Astrocyte of the spinal cord (primary cell): ENCODE measurements at regions not wholly inside any gene's neighbourhood (a gene's known extent, or its start where the extent isn't known, plus 50 kb on each side); places are given as distances from the start of the nearest gene placed in this dataset.

Source experiments
- DNase-seq: peaks from one replicate; pipeline ENCODE4 v3.0.0; 2011; ENCODE audit warnings: low read depth, low spot score
- H3K4me3 ChIP-seq: 2 replicates; pipeline ENCODE4 v1.5.1; 2011; ENCODE audit warnings: low read depth, mild to moderate bottlenecking, low read length, moderate library complexity
- CTCF ChIP-seq: IDR thresholded peaks from 2 replicates; pipeline ENCODE4 v1.5.1; 2012; ENCODE audit warnings: low read depth, mild to moderate bottlenecking, low read length, inconsistent platforms
- in situ Hi-C: cut with HindIII; loops from 2 replicates; pipeline ENCODE4 v1.10.0; 2017; ENCODE audit warnings: low sequenced_read_pairs

- TF ChIP-seq CTCF, result no peak
- DNase-seq, result no peak
- in situ Hi-C loops, result no loop called here
- H3K4me3 ChIP-seq, result no peak overlapping the region
These were observed 89.8 kb downstream of the C6orf118 start for GRCh38 chr6:165219629-165220028.

- no peak for TF ChIP-seq CTCF
- H3K4me3 ChIP-seq, result no peak overlapping the region
- no peak for DNase-seq
- in situ Hi-C loops, result no loop called here
These were observed 90.6 kb downstream of the C6orf118 start for GRCh38 chr6:165218829-165219228.

- H3K4me3 ChIP-seq, result no peak overlapping the region
- DNase-seq, result no peak
- in situ Hi-C loops, result no loop called here
- no peak for TF ChIP-seq CTCF
These were observed 102.6 kb downstream of the C6orf118 start for GRCh38 chr6:165206798-165207197.

GRCh38 chr6:165205632-165206031, 103.8 kb downstream of the C6orf118 start:
- in situ Hi-C loops, result no loop called here
- no peak for DNase-seq
- no peak for TF ChIP-seq CTCF
- H3K4me3 ChIP-seq, result no peak overlapping the region

- no peak overlapping the region for H3K4me3 ChIP-seq
- in situ Hi-C loops, result no loop called here
- no peak for TF ChIP-seq CTCF
- no peak for DNase-seq
These were observed 104.4 kb downstream of the C6orf118 start for GRCh38 chr6:165204807-165205545.

GRCh38 chr6:165200178-165200577, 109.2 kb downstream of the C6orf118 start:
- no peak for DNase-seq
- no peak overlapping the region for H3K4me3 ChIP-seq
- in situ Hi-C loops, result no loop called here
- TF ChIP-seq CTCF, result no peak
